Astrocyte of the hippocampus (primary cell): ENCODE measurements at regions not wholly inside any gene's neighbourhood (a gene's known extent, or its start where the extent isn't known, plus 50 kb on each side); places are given as distances from the start of the nearest gene placed in this dataset.

ENCODE experiments used
- DNase-seq: peaks from one replicate; pipeline ENCODE4 v3.0.0; 2011; ENCODE audit warnings: low read depth, low spot score

GRCh38 chr13:38606699-38607535 lies 80.0 kb upstream of the FREM2 start:
- DNase-seq, result no peak

- DNase-seq, result no peak
Observed at GRCh38 chr13:38617936-38618335, 68.9 kb upstream of the FREM2 start.

GRCh38 chr13:38618336-38618735 lies 68.5 kb upstream of the FREM2 start:
- no peak for DNase-seq

GRCh38 chr13:38618881-38619280 lies 68.0 kb upstream of the FREM2 start:
- DNase-seq, result no peak

- no peak for DNase-seq
Observed at GRCh38 chr13:38620876-38621275, 66.0 kb upstream of the FREM2 start.

GRCh38 chr13:38624822-38625221 lies 62.1 kb upstream of the FREM2 start:
- DNase-seq, result no peak

- DNase-seq, result peak; percentile 10
Observed at GRCh38 chr13:38628554-38628953, 58.3 kb upstream of the FREM2 start.

GRCh38 chr13:38630780-38631179 lies 56.1 kb upstream of the FREM2 start:
- DNase-seq, result no peak

- no peak for DNase-seq
Observed at GRCh38 chr13:38635030-38635429, 51.8 kb upstream of the FREM2 start.

- DNase-seq, result no peak
Observed at GRCh38 chr13:38636073-38636472, 50.8 kb upstream of the FREM2 start.

GRCh38 chr13:38636761-38637160 lies 50.1 kb upstream of the FREM2 start:
- no peak for DNase-seq
